ENCODE measurements at regions not wholly inside any gene's neighbourhood (a gene's known extent, or its start where the extent isn't known, plus 50 kb on each side); places are given as distances from the start of the nearest gene placed in this dataset.

DNA sequence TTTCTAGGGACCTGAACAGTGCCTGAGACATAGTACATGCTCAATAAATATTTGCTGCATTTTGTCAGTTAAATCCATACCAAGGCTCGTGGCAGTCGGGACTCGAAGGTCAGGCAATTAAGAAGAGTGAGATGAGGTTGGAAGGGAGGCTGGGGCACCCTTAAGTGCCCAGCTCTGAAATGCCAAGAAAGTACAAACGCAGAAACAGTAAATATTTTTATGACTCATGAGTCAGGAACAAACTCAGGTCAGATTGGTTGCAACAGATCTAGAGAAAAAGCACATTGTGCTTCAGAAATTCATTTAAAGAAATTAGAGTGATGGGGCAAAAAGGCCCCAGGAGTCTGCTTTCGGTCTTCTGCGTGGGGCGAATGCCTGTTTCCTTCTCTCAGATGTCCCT, 83.0 kb upstream of the FZD10 start:
- Histone ChIP-seq H3K4me3 (ENCODE audit: extremely low read depth in 1 of 4, insufficient read depth in 2 of 4, low read depth in 3 of 4, low read length in 4 of 4) (no peak overlapping the region), H3K14ac (ENCODE audit: insufficient read length) (no peak overlapping the region), H3K56ac (replicated peaks; ENCODE audit: insufficient read length, low read depth, low read length) (no peak overlapping the region), H3K36me3 (ENCODE audit: control insufficient read depth in 2 of 4, insufficient read depth in 4 of 4, low read length in 3 of 4) (no peaks in the 10 kb centered on the region), H3K9ac (replicated peaks in 1 of 4; ENCODE audit: extremely low read depth in 1 of 4, low read depth in 3 of 4, low read length in 3 of 4) (no peak overlapping the region), H3K79me2 (ENCODE audit: control insufficient read depth in 1 of 2, insufficient read depth in 2 of 2, low read length in 2 of 2) (no peaks in the 10 kb centered on the region), H3K4me2 (ENCODE audit: insufficient read depth in 1 of 2, low read depth in 2 of 2, low read length in 2 of 2) (no peak overlapping the region), H4K8ac (ENCODE audit: extremely low read depth, insufficient read depth, low read length) (no peak overlapping the region), H3K27me3 (replicated peaks in 1 of 4; ENCODE audit: control insufficient read depth in 3 of 4, extremely low read depth in 1 of 4, insufficient read depth in 3 of 4, low read length in 3 of 4) (peaks cover 0 to 23% (median 11%) of the 10 kb centered on the region in 4 experiments; a peak in 6 of 7 replicates), H2BK120ac (replicated peaks; ENCODE audit: low read depth, low read length) (no peak overlapping the region), H2BK15ac (ENCODE audit: low read length) (no peak overlapping the region), H2AK5ac (ENCODE audit: low read depth, low read length) (no peak overlapping the region), H4K5ac (ENCODE audit: insufficient read length, low read depth, low read length) (no peak overlapping the region), H2BK5ac (ENCODE audit: low read depth, low read length) (no peak overlapping the region), H3K4me1 (replicated peaks in 1 of 4; ENCODE audit: control insufficient read depth in 3 of 4, insufficient read depth in 4 of 4, low read length in 3 of 4) (peaks cover 2 to 12% (median 5%) of the 10 kb centered on the region in 4 experiments; a peak in 6 of 7 replicates), H4K91ac (replicated peaks; ENCODE audit: insufficient read length, low read length) (no peak overlapping the region), H3K9me3 (ENCODE audit: insufficient read depth in 2 of 2, low read depth in 1 of 2, low read length in 1 of 2) (no peaks in the 10 kb centered on the region; a peak in 1 of 4 replicates), H3K18ac (ENCODE audit: extremely low read depth, low read length) (no peak overlapping the region), H2BK12ac (ENCODE audit: low read depth, low read length) (no peak overlapping the region), H2BK20ac (ENCODE audit: low read length) (no peak overlapping the region), H3K79me1 (ENCODE audit: low read depth, low read length) (no peaks in the 10 kb centered on the region), H3K4ac (replicated peaks; ENCODE audit: insufficient read length, low read depth, low read length) (no peak overlapping the region), H3K23me2 (ENCODE audit: low read depth, low read length) (no peaks in the 10 kb centered on the region), H2AFZ (ENCODE audit: low read length) (no peak overlapping the region), H3K27ac (ENCODE audit: low read depth, low read length) (no peak overlapping the region), H3K23ac (ENCODE audit: insufficient read length) (no peak overlapping the region), H4K20me1 (replicated peaks in 1 of 2; ENCODE audit: control insufficient read depth in 1 of 2, insufficient read depth in 2 of 2, low read length in 2 of 2) (no peaks in the 10 kb centered on the region)
- POLR2A ChIA-PET (ENCODE audit: partially characterized antibody) = no interaction called here
- DNase-seq (ENCODE audit: low read depth in 1 of 2, low spot score in 2 of 2) (no peak), FAIRE-seq (no peak)
- 92% methylated on average over 7 of the region's 7 CpGs; no CpG with 5 or more reads in 1 of the 2 experiments for WGBS, 2 experiments (ENCODE audit: extremely low coverage in 1 of 2, insufficient coverage in 1 of 2, insufficient read length in 1 of 2, insufficient replicate concordance in 2 of 2, low coverage in 1 of 2, low lambda C conversion rate in 2 of 2, missing lambda C conversion rate in 1 of 2)
- CTCF ChIA-PET (ENCODE audit: partially characterized antibody) = interaction anchor here (1.0 to 1.6 kb wide), 2 partner anchors 15 to 31 kb away, joined by 5 to 7 read pairs; no protein-coding TSS in a partner anchor
- TF ChIP-seq KDM4A (IDR thresholded peaks at IDR 0.05; ENCODE audit: low read depth, low read length, severe bottlenecking) (no peak), SIX5 (IDR thresholded peaks at IDR 0.05; ENCODE audit: low read depth, low read length) (no peak), POLR2AphosphoS5 (IDR thresholded peaks at IDR 0.05; ENCODE audit: low read depth, low read length) (no peak), SUZ12 (IDR thresholded peaks at IDR 0.05; ENCODE audit: low read length) (no peak), TBP (IDR thresholded peaks at IDR 0.05; ENCODE audit: low read depth, low read length) (no peak), HDAC2 (IDR thresholded peaks at IDR 0.05; ENCODE audit: borderline replicate concordance in 1 of 2, low read depth in 2 of 2, low read length in 2 of 2) (no peak), FOSL1 (IDR thresholded peaks at IDR 0.05; ENCODE audit: insufficient read depth, low read depth, low read length) (no peak), EZH2 (IDR thresholded peaks at IDR 0.05; ENCODE audit: low read depth, low read length, severe bottlenecking) (no peak), TCF12 (IDR thresholded peaks at IDR 0.05; ENCODE audit: low read depth, low read length) (no peak), SIN3A (conservative IDR thresholded peaks at IDR 0.05 in 1 of 2, IDR thresholded peaks at IDR 0.05 in 1 of 2; ENCODE audit: low read depth in 1 of 2, low read length in 2 of 2) (no peak)
- TF ChIP-seq, protein P1, sequence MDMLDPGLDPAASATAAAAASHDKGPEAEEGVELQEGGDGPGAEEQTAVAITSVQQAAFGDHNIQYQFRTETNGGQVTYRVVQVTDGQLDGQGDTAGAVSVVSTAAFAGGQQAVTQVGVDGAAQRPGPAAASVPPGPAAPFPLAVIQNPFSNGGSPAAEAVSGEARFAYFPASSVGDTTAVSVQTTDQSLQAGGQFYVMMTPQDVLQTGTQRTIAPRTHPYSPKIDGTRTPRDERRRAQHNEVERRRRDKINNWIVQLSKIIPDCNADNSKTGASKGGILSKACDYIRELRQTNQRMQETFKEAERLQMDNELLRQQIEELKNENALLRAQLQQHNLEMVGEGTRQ (IDR thresholded peaks at IDR 0.05; ENCODE audit: low read length) = no peak

Measured in H1 (cell line).